Epithelial cell of proximal tubule (primary cell): ENCODE measurements at regions not wholly inside any gene's neighbourhood (a gene's known extent, or its start where the extent isn't known, plus 50 kb on each side); places are given as distances from the start of the nearest gene placed in this dataset.

ENCODE experiments used
- DNase-seq: peaks from one replicate; pipeline ENCODE4 v3.0.0-alpha.2; 2011; ENCODE audit warnings: low read depth
- H3K4me3 ChIP-seq: 2 replicates; pipeline ENCODE4 v1.5.1; 2011; ENCODE audit warnings: low read depth, mild to moderate bottlenecking, low read length
- CTCF ChIP-seq: conservative IDR thresholded peaks from 2 replicates; pipeline ENCODE4 v1.5.1; 2012; ENCODE audit warnings: low read depth, mild to moderate bottlenecking, low read length

GRCh38 chrX:8083286-8083685, 87.8 kb downstream of the VCX2 start:
- DNase-seq = no peak
- H3K4me3 ChIP-seq = no peak overlapping the region
- no peak for TF ChIP-seq CTCF

GRCh38 chrX:8075636-8076035, 95.4 kb downstream of the VCX2 start:
- H3K4me3 ChIP-seq = no peak overlapping the region
- no peak for TF ChIP-seq CTCF
- no peak for DNase-seq

- no peak for DNase-seq
- H3K4me3 ChIP-seq = no peak overlapping the region
- no peak for TF ChIP-seq CTCF
Observed at GRCh38 chrX:8067754-8068462, 103.2 kb downstream of the VCX2 start.

GRCh38 chrX:8052909-8053308, 118.2 kb downstream of the VCX2 start:
- DNase-seq = no peak
- H3K4me3 ChIP-seq = no peak overlapping the region
- TF ChIP-seq CTCF = no peak

- TF ChIP-seq CTCF = no peak
- DNase-seq = no peak
Observed at GRCh38 chrX:8049827-8050226, 121.2 kb downstream of the VCX2 start.

GRCh38 chrX:8048466-8048865, 121.3 kb upstream of the PNPLA4 start:
- no peak for TF ChIP-seq CTCF
- no peak for DNase-seq
- H3K4me3 ChIP-seq = no peak overlapping the region

More at GRCh38 chrX:8049827-8050226, 121.2 kb downstream of the VCX2 start:
- H3K4me3 ChIP-seq = no peak overlapping the region

GRCh38 chrX:8044947-8045346, 117.7 kb upstream of the PNPLA4 start:
- no peak for TF ChIP-seq CTCF
- no peak for DNase-seq
- H3K4me3 ChIP-seq = no peak overlapping the region
